ENCODE measurements at regions not wholly inside any gene's neighbourhood (a gene's known extent, or its start where the extent isn't known, plus 50 kb on each side); places are given as distances from the start of the nearest gene placed in this dataset.

GRCh38 chr5:1744393-1745122 is 55.1 kb downstream of the MRPL36 start:
- Histone ChIP-seq H3K27me3 (ENCODE audit: control insufficient read depth, insufficient read depth, low read length) (peaks cover 4% of the 10 kb centered on the region; the same call in 1 of the 2 replicates), H3K36me3 (ENCODE audit: control insufficient read depth, insufficient read depth, low read length) (no peaks in the 10 kb centered on the region), H3K27ac (ENCODE audit: low read length) (no peak overlapping the region), H3K9me3 (ENCODE audit: control insufficient read depth, insufficient read depth, low read depth, low read length) (peaks cover 15% of the 10 kb centered on the region; the same call in 1 of the 2 replicates), H3K4me1 (ENCODE audit: control insufficient read depth, insufficient read depth, low read length) (no peaks in the 10 kb centered on the region), H3K4me3 (ENCODE audit: low read depth in 2 of 2, low read length in 2 of 2) (no peak overlapping the region)
- ATAC-seq (no peak), DNase-seq (ENCODE audit: low read depth, low spot score) (no peak)
- intact Hi-C loops (cut with micrococcal nuclease; ENCODE audit: unreplicated experiment) (no loop called here), in situ Hi-C loops (cut with HindIII; ENCODE audit: low pct_unique_long_range_greater_than_20kb, low sequenced_read_pairs) (no loop called here)
- TF ChIP-seq SIN3A (IDR thresholded peaks at IDR 0.05; ENCODE audit: borderline replicate concordance, insufficient read depth, low read depth, low read length) (no peak), TCF7L2 (IDR thresholded peaks at IDR 0.05; ENCODE audit: low read depth, low read length) (no peak), POLR2AphosphoS5 (IDR thresholded peaks at IDR 0.05; ENCODE audit: low read depth, low read length) (no peak), CTCF (IDR thresholded peaks at IDR 0.05) (no peak)
- TF ChIP-seq, protein P1, sequence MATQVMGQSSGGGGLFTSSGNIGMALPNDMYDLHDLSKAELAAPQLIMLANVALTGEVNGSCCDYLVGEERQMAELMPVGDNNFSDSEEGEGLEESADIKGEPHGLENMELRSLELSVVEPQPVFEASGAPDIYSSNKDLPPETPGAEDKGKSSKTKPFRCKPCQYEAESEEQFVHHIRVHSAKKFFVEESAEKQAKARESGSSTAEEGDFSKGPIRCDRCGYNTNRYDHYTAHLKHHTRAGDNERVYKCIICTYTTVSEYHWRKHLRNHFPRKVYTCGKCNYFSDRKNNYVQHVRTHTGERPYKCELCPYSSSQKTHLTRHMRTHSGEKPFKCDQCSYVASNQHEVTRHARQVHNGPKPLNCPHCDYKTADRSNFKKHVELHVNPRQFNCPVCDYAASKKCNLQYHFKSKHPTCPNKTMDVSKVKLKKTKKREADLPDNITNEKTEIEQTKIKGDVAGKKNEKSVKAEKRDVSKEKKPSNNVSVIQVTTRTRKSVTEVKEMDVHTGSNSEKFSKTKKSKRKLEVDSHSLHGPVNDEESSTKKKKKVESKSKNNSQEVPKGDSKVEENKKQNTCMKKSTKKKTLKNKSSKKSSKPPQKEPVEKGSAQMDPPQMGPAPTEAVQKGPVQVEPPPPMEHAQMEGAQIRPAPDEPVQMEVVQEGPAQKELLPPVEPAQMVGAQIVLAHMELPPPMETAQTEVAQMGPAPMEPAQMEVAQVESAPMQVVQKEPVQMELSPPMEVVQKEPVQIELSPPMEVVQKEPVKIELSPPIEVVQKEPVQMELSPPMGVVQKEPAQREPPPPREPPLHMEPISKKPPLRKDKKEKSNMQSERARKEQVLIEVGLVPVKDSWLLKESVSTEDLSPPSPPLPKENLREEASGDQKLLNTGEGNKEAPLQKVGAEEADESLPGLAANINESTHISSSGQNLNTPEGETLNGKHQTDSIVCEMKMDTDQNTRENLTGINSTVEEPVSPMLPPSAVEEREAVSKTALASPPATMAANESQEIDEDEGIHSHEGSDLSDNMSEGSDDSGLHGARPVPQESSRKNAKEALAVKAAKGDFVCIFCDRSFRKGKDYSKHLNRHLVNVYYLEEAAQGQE (IDR thresholded peaks at IDR 0.05; ENCODE audit: insufficient read depth in 1 of 2, low read depth in 2 of 2, low read length in 1 of 2) = no peak
- CTCF ChIA-PET = no interaction called here
- POLR2A ChIA-PET = no interaction called here
- BruUV-seq (replicated peaks) = no TSS peak

DNA sequence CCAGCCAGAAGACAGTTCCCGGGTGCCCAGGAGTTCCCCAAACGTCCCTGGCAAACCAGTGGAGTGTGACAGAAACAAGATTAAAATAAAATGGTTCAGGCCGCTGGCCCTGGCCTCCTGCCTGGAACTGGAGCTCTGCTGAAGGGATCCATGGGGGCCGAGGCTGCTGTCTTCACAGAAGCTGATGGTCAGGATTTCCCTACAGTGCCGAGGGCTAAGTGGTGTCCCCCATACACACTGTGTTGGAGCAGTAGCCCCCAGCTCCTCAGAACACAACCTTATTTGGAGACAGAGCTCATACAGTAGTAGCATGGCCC is 55.9 kb downstream of the MRPL36 start:
- in situ Hi-C loops (cut with HindIII; ENCODE audit: low pct_unique_long_range_greater_than_20kb, low sequenced_read_pairs) = no loop called here
- BruUV-seq (replicated peaks) = no TSS peak
- no peak for ATAC-seq

More for the DNA sequence above, 55.9 kb downstream of the MRPL36 start:
- H3K4me3 ChIP-seq (ENCODE audit: low read depth in 2 of 2, low read length in 2 of 2) = no peak overlapping the region
- H3K36me3 ChIP-seq (ENCODE audit: control insufficient read depth, insufficient read depth, low read length) = no peaks in the 10 kb centered on the region
- H3K27me3 ChIP-seq (ENCODE audit: control insufficient read depth, insufficient read depth, low read length) = peaks cover 4% of the 10 kb centered on the region; the same call in 1 of the 2 replicates
- TF ChIP-seq POLR2AphosphoS5 (IDR thresholded peaks at IDR 0.05; ENCODE audit: low read depth, low read length) = no peak
- TF ChIP-seq CTCF (IDR thresholded peaks at IDR 0.05) = no peak
- TF ChIP-seq TCF7L2 (IDR thresholded peaks at IDR 0.05; ENCODE audit: low read depth, low read length) = no peak
- TF ChIP-seq, protein P1 (IDR thresholded peaks at IDR 0.05; ENCODE audit: insufficient read depth in 1 of 2, low read depth in 2 of 2, low read length in 1 of 2) = no peak
- no peak for TF ChIP-seq SIN3A (IDR thresholded peaks at IDR 0.05; ENCODE audit: borderline replicate concordance, insufficient read depth, low read depth, low read length)
- intact Hi-C loops (cut with micrococcal nuclease; ENCODE audit: unreplicated experiment) = no loop called here
- ChIA-PET CTCF (no interaction called here), POLR2A (no interaction called here)
- peaks cover 19% of the 10 kb centered on the region; the same call in 1 of the 2 replicates for H3K9me3 ChIP-seq (ENCODE audit: control insufficient read depth, insufficient read depth, low read depth, low read length)
- DNase-seq (ENCODE audit: low read depth, low spot score) = no peak
- H3K4me1 ChIP-seq (ENCODE audit: control insufficient read depth, insufficient read depth, low read length) = no peaks in the 10 kb centered on the region
- no peak overlapping the region for H3K27ac ChIP-seq (ENCODE audit: low read length)

Measured in Panc1 (cell line).